GM21576 (cell line): ENCODE measurements at regions not wholly inside any gene's neighbourhood (a gene's known extent, or its start where the extent isn't known, plus 50 kb on each side); places are given as distances from the start of the nearest gene placed in this dataset.

Source experiments
- ATAC-seq: cut with Tn5 transposase; IDR thresholded peaks from one replicate; pipeline ENCODE4 v1.9.1; 2021; ENCODE audit warnings: mild to moderate bottlenecking, moderate library complexity; ENCODE audit not compliant: unreplicated experiment

DNA sequence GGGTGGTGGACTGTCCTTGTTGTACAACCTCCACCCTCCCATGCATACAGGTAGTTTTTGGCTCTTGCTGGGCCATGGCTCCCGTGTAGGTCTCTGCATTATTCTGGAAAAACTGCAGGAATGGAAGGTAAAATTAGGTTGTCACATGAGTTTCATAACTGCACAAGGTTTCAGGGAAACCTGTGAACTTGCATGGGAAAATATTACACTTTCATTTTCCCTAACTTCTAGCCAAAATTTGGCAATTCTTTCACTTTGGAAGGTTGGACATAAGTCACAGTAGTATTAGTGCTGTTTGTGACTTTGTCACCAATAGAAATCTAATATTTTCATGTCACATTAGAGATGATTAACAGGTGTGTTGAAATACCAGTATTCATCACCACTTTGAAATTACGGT is 118.1 kb upstream of the MGAT5 start:
- no peak for ATAC-seq

DNA sequence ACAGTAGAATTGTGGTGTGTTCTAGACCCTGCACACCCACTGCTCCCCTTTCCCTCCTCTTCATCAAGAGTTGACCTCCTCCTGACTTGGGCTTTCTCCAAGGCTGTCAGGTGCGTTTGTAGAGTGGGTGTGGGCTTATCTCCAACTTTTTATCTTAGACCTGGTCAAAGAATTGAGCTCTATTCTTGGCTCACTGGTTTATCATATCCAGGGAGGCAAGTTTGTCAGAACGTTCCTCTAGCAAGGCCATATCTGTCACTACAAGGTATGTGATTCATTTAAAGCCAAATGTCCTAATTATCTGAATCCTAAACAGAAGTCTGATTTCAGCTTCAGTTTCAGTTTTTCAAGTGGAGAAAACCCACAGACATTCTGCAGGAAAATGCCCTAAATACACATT is 117.1 kb upstream of the MGAT5 start:
- ATAC-seq: no peak

DNA sequence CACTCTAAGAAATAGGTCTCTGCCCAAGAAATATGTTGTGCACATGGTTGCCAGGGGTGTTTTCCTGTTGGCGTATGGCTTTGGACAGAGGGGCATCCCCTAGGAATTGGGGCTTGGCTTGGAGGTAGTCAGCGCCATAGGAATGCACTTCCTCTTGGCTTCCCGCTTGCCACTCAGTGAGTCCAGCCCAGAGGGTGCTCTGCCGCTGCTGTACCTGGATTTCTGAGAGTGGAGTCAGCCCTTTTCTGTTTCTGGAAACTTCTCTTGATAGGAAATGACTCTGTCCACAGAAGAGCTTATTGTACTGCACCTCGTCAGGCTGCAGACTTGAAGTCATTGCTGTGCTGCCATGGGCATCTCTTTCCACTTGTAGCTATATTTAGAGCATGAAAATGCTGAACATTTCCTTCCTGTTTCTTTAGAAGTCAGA is 116.7 kb upstream of the MGAT5 start:
- ATAC-seq: no peak

DNA sequence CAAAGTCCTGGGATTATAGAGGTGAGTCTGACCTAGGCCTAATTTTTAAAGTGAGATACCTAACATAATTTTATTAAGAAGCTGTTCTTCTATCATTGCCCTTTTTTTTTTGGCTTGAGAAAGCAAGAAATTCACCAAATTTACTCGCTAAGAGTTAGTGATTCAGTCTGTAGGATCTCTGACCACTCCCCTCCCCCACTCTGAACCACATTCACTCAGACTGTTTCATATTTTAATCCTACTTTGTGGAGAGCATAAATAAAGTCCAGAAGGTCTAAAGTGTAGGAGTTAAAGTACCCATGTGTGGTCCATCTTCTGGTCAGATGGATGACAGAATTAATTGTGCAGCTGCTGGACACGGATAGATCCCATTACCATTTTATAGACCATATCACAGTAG is 115.8 kb upstream of the MGAT5 start:
- no peak for ATAC-seq

DNA sequence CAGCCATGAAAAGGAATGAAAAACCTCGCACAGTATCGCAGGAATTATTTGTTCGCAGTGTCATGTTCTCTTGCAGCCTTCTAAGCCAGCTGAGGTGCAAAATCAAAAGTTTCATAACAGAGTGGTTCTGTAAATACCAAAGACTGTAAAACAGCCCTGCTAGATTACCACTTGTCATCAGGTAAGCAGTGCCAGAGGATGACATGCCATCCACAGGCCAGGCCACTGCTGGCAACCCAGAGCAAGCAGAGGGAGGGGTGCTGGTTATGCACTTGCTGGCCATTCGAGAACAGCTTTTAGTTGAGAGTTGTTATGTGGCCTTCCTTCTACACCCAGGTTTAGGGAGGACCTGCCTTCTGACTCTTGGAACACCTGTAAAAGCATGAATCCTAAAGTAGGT is 114.3 kb upstream of the MGAT5 start:
- ATAC-seq: no peak

DNA sequence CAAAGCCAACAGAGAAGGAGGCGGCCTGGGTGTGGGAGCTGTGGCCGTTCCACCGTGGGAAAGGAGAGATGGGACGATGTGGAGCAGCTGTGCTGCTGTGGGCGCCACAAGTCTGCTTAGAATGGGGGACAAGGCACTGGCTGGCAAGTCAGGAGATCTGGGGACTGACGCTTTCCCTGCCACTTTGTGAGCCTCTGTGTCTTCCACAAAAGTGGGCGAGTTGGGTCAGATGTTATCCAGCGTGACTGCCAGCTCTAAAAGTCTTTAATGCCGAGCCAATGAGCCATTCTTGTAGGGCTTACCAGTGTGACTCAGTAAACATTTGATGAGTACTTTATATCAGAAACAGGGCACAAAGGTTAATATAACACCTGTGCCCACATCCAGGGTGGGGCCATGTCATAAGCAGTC is 113.6 kb upstream of the MGAT5 start:
- no peak for ATAC-seq

DNA sequence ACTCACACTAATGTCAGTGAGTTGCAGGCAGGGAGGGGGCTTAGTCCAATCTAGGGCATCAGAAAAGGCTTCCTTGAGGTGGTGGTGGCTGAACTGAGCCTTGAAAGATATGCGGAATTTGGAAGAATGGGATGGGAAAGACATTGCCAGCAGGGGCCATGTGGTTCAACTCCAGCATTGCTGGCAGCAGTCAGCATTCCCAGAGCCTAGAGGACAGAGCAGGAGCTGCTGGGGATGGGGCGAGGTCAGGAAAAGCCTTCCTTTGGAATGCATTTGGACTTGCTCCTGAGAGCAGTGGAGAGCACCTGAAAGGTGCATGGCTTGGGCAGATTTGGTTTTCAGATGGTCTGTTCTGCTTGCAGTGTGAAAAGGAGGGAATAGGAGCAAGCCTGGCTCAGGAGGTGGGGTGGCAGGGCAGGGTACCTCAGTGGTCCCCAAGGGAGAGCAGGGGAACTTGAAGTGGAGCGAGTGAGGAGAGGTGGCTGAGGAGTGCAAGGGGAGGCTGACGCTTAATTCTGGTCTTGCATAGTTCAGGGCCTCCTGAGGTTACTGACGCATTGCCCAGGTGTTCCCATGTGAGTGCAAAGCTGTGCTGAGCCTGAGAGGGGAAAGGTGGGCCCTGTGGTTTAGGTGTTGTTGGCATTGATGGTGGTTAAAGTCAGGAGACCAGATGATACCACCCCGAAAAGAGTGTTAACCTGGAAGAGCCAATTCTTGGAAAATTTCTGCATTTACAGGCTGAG is 112.1 kb upstream of the MGAT5 start:
- no peak for ATAC-seq

DNA sequence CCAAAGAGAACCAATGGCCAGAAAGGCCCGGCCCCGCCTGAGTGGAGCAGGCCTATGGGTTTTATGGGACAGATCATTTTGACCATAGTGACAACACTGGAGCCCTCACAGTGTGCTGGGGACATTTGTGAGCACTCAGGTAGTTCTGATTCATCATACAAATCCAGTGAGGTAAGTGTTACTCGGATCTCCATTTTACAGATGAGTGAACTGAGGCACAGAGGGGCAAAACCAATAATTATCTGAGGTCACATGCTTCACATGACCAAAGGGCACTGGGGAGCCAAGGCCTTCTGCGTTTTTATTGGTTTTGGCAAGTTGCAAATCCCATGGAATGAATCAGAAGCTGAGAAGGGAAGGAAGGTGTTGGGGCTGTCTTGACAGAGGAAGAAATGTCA is 111.5 kb upstream of the MGAT5 start:
- no peak for ATAC-seq

DNA sequence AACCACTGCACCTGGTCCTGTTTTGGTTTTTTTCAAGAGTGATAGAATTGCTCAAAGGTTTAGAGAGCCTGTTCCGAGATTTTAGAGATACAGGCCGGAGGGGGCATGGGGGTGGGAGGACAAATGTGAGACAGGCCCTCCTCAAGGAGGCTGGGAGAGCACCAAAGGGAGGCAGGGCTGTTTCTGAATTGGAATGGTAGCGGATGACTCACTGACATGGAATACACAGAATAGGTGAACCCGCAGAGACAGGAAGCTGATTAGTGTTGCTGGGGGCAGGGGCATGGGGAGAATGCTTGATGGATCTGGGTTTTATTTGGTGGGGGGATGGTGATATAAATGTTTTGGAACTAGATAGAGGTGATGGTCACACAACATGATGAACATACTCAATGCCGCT is 111.0 kb upstream of the MGAT5 start:
- no peak for ATAC-seq

DNA sequence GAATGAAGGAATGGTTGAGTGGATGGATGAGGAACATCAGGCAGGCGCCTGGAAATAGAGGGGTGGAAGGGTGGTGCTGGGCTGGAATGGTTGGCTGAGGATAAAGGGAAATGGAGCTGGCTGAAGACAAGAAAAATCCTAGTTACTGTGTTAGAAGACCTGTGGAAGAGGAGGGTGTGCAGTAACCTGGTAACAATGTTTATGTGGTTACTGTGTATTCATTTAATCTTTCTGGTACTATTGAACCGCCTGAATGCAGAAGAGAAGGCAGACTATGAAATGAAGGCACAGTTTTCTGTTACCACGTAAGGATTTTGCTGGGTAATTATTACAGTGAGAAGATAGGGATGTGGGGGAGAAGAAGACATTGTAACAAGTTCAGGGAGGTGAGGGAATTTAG is 110.3 kb upstream of the MGAT5 start:
- ATAC-seq: no peak

DNA sequence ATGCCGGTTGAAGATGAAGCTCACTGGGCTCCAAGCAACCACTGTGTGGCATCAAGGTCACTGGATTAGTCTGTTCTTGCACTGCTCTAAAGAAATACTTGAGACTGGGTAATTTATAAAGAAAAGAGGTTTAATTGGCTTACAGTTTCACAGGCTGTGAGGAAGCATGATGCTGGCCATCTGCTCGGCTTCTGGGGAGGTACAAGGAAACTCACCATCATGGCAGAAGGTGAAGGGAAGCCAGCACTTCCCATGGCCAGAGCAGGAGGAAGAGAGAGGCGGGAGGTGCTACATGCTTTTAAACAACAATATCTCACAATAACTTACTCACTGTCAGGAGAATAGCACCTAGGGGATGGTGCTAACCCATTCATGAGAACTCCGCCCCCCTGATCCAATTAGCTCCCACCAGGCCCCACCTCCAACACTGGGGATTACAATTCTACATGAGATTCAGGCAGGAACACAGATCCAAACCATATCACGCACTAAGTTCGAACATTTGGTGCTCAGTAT is 109.7 kb upstream of the MGAT5 start:
- ATAC-seq: no peak

DNA sequence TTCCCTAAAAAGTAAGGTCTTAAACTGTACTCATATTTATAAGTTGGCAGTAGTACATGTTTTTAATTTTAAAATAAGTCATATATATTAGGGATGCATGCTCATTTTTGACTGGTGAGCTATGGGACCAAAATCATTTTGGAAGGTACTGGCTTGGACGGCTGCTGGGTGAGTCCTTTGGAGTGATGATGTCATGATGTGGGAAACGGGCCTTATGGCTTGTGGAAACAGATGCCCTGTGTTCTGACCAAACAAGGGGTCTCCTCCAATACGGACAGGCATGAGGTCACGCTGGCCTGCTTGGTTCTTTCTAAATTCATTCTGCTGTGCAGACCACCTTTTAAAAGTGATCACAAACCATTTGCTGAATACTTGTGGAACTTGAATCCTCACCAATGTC is 109.2 kb upstream of the MGAT5 start:
- ATAC-seq: no peak

DNA sequence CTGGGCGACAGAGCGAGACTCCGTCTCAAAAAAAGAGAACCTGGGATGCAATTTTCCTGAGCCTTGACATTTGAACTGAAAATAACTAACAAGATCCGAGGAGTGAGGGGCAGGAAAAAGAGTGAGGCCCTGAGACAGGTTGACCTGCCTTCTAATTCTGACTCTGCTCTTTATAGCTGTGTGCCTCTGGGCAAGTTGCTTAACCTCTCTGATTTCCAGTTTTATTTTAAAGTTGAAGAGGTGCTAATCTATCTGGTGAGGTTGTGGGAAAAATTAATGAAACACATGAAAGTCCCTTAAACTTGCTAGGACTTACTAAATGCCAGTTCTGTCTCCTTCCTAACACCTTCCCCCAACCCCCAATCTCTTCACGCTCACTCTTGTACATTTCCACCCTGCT is 108.4 kb upstream of the MGAT5 start:
- ATAC-seq: no peak

DNA sequence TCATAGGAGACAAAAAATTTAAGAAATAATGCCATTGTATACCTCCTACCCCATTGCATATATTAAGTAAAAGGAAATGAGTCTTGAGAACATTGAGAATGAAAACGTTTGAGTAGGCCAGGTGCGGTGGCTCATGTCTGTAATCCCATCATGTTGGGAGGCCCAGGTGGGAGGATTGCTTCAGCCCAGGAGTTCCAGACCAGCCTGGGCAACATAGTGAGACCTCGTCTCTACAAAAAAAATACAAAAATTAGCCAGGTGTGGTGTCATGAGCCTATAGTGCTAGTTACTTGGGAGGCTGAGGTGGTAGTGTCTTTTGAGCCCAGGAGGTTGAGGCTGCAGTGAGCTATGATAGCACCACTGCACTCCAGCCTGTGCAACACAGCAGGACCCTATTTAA is 107.7 kb upstream of the MGAT5 start:
- no peak for ATAC-seq

DNA sequence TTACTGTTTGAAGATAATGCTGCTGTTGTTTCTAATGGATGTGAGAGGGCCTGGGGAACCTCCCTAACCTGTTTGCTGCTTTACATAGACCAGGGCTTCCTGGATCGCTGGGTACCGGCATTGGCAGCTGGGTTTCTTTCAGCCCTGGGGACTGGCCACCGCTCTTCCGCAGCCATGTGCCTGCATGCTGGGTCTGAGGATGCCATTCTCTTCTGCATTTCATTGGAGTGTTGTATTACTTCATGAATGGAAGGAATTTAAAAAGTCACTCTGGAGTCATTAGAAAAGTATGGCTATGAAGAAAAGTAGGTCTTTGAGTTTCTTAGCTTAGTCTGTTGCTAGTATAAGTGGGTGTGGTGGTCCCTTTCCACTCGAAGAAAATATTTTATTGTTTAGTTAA is 107.3 kb upstream of the MGAT5 start:
- ATAC-seq: no peak

DNA sequence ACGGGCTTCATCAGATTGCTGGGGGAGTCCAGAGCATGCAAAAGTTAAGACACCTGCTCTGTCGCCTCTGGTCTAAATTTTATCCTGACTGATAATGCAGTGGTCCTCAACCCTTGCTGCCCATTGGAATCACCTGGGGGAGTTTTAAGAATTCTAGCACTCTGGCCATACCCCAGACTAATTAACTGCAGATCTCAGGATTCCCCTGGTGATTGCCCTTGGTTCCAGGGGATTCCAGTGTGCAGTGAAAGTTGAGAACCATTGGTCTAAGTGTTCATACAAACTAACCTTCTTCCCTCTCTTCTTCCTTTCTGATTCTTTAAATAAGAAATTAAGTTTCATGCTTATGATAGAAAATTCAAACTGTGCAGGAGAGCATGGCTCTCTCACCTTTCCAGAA is 105.7 kb upstream of the MGAT5 start:
- ATAC-seq: no peak

DNA sequence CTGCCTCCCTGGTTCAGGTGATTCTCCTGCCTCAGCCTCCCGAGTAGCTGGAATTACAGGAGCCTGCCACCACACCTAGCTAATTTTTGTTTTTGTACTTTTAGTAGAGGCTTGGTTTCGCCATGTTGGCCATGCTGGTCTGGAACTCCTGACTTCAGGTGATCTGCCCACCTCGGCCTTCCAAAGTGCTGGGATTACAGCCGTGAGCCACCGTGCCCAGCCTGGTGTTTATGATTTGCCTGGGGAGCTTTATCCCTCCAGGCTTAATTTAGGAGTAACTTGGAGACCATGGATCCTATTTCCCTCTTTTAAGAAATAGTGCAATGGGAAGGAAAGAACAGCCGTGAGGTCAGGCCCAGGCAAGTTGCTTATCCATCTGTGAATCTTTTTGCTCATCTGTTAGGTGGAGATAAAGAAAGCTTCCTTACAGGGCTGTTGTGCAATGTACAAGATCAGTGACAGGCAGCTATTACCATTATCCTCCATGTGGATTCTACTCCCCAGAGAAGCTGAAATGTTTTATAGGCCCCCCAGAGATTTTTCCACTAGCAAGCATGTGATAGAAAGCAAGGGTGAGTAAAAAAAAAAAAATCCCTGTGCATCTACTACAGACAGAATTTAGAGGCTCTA is 104.9 kb upstream of the MGAT5 start:
- no peak for ATAC-seq

DNA sequence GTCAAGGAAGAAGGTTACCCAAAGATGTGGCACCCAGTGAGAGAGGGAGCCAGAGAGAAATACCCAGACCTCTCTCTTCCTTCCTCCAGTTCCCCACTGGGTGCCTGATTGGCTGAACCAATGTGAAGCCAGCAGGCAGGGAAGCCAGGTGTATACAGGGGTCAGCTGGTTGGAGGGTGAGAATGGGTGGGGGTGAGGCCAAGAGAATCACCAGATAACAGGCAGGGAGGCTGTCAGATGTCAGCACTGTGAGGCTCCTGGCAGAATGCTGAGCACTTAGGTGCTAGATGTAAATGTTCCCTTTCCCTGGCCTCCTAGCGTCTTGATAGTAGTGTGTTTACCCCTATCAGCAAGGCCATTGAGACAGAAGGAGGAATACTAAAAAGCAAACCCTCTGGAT is 104.0 kb upstream of the MGAT5 start:
- no peak for ATAC-seq

DNA sequence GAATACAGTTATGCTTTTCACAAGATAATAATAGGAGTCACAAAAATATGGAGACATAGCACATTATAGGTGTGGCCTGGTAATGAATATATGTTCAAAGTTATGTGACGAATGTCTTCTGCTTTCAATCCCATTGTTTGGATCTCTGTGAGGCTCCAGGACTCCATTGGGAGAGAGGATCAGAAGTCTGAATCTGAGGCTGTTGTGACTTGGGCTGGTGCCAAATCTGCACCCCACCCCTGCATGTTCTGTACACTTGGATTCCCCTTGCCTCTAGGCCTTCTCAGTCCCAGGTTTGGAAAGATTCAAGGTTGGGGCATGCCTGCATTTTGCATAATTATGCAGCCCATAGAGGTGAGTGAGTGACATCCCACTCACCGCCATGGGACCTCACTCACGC is 103.1 kb upstream of the MGAT5 start:
- no peak for ATAC-seq

DNA sequence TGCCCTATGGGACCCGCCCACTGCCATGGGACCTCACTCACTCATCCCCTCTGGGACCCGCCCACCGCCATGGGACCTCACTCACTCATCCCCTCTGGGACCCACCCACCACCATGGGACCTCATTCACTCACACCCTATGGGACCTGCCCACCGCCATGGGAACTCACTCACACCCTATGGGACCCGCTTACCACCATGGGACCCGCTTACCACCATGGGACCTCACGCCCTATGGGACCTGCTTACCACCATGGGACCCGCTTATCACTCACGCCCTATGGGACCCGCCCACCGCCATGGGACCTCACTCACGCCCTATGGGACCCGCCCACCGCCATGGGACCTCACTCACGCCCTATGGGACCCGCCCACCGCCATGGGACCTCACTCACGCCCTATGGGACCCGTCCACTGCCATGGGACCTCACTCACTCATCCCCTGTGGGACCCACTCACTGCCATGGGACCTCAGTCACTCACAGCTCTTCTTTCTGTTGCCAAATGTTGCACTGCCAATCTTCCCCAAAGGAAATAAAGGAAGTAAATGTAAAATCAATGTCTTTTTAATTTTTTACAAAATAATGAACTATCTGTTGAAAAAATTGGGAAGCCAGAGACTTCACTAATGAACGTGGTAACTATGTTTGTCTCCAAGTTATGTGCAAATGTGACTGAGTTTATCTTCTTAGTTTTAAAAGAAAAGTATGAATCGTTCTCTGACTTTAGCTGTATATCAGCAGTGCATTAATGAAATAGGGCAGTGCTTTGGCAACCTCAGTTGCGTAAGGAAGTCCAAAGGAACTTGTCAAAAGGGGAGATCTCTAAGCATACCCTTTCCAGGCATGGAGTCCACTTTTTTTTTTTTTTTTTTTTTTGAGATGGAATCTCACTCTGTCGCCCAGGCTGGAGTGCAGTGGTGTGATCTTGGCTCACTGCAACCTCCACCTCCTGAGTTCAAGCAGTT is 101.5 kb upstream of the MGAT5 start:
- no peak for ATAC-seq

DNA sequence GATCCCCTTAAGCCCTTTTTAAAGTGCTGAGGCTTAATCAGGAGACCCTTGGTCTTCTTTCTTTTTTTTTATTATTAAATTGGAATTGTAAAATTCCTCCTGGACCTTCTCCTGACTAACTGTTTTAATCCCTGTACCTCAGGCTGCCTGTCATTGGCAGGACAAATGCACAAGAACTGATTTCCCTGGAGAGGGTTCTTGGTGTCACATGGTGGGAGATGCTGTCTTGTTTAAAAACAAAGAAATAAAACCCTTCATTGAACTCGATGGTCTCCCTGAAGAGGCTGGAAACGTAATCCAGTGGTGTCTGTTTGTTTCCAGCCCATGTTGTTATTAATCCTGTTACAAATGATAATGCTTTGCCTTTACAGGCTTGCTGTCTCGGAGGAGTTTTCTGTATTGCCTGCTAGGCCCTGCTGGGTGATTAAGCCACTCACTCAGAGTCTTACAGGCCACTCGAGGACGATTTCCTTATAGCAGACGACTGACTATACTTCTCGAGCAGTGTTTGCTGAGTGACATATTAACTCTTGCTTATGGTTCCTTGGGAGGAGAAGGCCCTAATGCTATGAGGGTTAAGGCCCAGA is 100.5 kb upstream of the MGAT5 start:
- no peak for ATAC-seq
